Putamen (tissue), 1 donor: ENCODE measurements at regions not wholly inside any gene's neighbourhood (a gene's known extent, or its start where the extent isn't known, plus 50 kb on each side); places are given as distances from the start of the nearest gene placed in this dataset.
"Not testable (repeated sequence)": the region's sequence is repeated elsewhere in the genome, so short reads cannot be mapped to it uniquely, and the experiment has no call there.

Experiments used
- DNase-seq: peaks from one replicate; pipeline ENCODE4 v3.0.0-alpha.2; 2016; ENCODE audit warnings: low spot score

DNA sequence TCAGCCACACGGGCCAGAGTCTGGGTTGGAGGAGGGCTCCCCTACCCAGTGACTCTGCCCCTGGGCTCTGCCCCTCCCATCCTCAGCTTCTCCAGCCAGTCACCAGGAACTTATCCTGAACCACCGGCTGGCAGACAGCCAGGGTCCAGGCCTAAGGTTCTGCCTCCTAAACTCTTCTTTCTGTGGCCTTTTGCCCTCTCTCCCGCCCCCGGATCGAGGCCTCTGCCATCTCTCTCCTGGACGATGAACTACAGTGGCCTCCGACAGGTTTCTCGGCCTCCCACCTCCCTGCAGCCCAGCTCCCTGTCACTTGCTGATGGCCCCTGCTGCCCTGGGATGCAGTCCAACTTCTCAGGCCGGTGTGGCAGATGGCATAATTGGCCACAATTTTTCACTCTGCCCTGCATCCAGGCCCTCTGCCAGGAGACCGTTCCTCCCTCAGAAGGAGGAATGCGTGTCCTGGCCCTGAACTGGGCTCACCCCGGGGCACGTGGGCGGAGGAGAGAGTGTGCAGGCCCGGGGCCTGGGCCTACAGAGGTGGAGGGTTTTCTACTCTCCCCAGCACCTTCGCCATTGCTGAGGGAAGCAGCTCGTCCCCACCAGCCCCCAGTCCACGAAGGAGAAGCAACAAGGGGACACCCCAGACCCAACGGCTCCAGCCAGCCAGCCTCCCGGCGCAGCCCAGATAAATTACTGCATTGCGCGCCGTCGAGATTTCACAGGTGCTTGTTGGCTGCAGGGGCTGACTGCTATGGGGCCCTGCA lies 81.9 kb upstream of the LRPAP1 start:
- DNase-seq, result no peak

- no peak for DNase-seq
These were observed 80.7 kb upstream of the LRPAP1 start for GRCh38 chr4:3612934-3613333.

DNA sequence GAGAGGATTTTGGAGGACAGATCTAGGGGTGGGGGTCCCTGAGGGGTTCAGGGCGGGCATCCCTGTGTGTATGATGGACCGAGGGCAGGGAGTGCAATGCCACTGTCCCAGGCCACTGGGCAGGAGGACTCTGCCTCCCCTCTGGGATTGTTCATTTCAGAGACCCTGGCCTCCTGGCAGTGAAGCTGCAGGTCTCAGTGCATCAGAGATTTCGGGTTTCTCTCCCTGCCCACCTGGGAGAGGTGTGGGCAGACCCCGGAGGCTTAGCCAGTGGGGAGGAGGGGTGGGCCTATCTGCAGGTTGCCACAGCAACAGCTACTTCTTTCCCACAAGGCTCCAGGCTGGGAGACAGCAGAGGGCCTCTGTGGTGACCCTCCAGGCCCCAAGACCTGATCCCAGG lies 80.1 kb upstream of the LRPAP1 start:
- DNase-seq, result no peak

DNA sequence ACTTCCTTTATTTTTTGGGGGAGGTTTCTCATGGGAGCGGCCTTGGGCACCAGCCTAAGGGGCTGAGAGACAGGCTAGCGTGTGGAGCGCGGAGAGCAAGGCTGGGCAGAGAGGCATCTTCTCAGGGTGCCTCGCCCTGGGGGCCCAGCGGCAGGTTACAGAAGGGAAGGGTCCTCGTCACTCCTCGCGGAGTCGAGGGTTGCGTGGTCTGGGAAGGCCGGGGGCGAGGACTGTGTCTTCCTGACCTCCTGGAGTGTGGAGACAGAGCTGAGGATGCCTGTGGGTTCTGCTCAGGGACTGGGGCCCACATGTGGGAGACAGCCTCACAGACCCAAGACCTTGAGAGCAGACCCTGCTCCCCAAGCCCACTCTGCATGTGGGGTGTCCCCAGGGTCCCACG lies 79.6 kb upstream of the LRPAP1 start:
- DNase-seq, result no peak

GRCh38 chr4:3610851-3611250 lies 78.6 kb upstream of the LRPAP1 start:
- DNase-seq, result not testable (repeated sequence)

DNA sequence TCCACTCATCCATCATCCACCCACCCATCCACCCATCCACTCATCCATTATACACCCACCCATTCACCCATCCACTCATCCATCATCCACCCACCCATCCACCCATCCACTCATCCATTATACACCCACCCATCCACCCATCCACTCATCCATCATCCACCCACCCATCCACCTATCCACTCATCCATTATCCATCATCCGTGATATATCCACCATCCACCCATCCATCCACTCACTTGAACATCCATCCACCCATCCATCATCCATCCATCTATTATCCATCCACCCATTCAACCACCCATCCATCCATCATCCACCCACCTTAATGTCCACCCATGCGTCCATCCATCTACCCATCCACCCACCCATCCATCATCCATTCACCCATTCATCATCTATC lies 77.7 kb upstream of the LRPAP1 start:
- DNase-seq, result not testable (repeated sequence)

DNA sequence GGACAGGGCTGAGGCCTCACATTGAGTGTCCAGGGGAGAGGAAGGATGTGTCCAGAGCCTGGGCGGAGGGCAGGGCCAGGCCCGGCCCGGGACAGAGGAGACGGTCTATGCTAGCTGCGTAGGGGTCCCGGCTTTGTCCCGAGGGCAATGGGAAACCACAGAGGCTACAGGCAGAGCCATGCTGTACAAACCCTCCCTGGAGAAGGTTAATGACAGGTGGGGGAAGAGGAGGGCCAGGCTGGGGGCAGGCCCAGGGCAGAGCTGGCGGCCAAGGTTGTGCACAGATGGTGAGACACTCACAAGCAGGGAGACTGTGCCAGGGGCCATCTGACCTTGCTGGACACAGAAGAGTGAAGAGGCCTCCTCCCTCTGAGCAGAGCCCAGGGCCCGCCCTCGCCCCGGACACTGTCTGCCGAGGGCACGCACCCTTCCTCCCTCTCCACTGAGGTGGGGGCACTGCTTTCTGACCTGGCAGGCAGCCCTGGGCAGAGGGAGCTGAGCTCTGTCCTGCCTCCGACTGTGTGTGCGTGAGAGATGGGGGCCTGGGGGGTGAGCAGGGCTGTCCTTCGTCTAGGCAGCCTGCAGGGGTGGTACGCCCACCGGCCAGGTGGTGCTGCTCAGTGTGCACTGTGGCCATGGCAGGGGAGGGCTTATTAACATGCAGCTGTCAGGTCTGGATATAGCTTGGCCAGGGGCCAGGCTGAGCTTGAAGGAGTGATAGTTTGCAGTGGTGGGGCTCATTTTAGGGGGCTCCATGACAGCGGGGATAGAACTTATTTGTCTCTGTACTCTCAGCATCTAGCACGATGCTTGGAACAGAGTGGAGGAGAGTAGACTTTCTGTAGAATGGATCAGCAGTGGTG lies 75.7 kb upstream of the LRPAP1 start:
- DNase-seq, result no peak

DNA sequence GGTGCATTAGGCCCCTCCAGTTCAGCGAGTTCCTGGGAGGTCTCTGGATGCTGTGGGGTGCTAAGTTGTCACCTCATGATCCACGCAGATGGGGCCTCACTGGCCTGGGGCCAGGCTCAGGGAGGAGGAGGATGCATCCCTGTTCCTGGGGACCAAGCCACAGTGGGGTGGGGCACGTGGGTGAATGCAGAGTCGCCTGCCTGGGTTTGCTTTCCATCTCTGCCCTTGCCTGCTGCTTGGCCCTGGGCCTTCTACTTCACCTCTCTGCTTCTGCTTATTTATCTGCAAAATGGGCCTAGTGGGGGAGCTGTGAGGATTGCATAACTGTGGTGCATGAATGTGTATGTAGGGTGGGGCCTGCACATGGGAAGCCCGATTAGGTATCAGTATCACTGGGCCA lies 74.6 kb upstream of the LRPAP1 start:
- DNase-seq, result not testable (repeated sequence)

DNA sequence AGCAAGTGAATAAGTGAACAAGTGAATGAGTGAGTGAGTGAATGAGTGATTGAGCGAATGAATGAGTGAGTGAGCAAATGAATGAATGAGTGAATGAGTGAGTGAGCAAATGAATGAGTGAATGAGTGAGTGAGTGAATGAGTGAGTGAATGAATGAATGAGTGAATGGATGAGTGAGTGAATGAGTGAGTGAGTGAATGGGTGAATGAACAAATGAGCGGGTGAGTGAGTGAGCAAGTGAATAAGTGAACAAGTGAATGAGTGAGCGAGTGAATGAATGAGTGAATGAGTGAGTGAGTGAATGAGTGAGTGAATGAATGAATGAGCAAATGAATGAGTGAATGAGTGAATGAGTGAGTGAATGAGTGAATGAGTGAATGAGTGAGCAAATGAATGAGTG lies 74.0 kb upstream of the LRPAP1 start:
- not testable (repeated sequence) for DNase-seq

DNA sequence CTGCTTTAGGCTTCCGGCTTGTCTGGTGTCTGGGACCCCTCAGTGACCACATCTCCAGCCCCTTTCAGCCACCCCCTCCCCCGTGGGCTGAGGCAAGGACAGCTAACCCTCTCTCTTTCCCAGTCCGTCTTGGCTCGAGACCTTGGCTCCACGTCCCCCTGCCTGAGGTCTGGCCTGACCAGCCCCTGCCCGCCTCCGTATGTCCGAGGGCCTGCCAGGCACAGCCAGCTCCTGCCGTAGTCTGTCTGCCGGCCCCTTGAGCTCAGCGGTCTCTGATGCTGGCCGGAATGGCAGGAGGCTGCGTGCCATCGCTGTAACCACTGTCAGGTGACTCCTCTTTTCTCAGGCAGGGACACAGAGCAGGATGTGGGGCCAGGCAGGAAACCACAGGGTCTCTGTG lies 73.3 kb upstream of the LRPAP1 start:
- no peak for DNase-seq

- not testable (repeated sequence) for DNase-seq
These were observed 70.8 kb upstream of the LRPAP1 start for GRCh38 chr4:3602886-3603645.

GRCh38 chr4:3601992-3602391 lies 69.8 kb upstream of the LRPAP1 start:
- no peak for DNase-seq

GRCh38 chr4:3601108-3601690 lies 69.0 kb upstream of the LRPAP1 start:
- not testable (repeated sequence) for DNase-seq

DNA sequence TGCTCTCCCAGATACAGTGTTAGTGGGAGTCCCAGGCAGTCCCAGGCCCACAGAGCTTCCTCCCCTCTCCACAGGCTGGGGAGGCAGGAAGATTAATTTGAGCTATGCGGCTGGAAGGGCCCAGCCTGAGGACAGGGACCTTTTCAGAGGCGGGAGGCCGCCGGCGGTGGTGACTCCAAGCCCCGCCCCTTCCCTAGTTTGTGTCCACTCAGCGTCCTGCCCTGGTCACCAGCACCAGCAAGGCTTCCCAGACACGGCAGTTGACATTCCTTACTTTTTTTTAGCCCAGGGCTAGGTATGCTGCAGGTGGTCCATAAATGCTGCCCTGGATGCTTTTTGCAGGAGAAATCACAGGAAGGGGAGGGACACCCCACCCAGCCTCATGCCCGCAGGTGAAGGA lies 67.7 kb upstream of the LRPAP1 start:
- DNase-seq, result no peak

- no peak for DNase-seq
These were observed 66.5 kb upstream of the LRPAP1 start for GRCh38 chr4:3598695-3599227.

DNA sequence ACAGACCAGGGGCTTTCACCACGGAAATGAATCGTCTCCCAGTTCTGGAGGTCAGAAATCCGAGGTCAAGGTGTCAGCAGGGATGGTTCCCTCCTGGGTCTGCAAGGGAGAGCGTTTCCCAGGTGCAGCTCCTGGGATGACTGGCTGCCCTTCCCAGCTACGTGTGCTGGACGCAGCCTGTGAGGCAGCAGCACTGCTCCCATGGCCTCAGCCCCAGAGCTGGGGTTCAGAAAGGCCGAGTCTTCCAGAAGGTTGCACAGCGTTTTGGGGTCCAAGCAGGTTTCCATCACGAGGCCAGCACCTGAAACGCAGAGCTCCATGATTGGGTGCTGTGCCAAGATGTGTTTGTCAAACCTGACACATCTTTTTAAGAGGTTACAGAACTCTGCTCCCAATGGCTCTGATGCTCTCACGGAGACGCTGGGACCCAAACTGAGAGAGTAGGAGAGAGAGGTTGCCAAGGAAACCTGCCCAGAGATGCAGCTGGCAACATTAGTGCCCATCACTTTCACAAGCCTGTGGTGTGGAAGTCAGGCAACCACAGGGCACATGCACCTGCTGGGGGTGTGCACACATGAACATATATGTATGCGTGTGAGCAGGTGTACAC lies 65.8 kb upstream of the LRPAP1 start:
- not testable (repeated sequence) for DNase-seq

DNA sequence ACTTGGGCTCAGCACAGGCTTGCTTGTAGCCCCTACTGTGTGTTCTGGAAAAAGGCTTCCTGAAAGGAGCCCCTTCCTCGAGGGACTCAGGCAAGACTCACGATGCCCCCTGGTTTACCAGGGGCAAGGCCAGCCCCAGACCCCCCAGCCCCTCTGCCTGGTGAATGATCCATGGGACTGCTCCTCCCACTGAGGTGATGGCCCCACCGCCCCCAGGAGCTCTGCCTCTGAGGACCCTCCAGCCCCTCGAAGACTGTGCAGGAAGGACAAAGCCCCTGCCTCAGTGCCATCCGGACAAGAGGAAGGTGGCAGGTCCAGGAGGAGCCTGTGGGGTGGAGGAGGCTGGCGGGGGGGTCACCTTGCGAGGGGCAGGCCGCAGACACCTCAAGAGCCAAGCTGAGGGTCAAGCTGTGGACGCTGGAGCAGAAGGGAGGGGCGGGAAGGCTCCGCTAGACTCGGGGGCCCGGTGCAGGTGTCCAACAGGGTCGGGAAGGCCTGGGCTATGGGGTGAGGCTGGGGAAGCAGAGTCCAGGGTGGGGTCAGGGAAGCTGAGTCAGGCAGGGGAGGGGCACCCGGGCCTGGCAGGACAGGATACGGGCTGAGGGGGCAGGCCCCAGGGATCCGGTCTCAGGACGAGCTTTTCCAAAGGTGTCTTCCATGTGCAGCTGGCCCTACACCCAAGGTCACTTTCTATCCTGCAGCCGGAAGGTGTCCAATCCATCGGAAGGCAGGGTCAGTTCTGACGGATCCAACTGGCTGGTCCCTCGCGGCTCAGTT lies 64.9 kb upstream of the LRPAP1 start:
- not testable (repeated sequence) for DNase-seq

DNA sequence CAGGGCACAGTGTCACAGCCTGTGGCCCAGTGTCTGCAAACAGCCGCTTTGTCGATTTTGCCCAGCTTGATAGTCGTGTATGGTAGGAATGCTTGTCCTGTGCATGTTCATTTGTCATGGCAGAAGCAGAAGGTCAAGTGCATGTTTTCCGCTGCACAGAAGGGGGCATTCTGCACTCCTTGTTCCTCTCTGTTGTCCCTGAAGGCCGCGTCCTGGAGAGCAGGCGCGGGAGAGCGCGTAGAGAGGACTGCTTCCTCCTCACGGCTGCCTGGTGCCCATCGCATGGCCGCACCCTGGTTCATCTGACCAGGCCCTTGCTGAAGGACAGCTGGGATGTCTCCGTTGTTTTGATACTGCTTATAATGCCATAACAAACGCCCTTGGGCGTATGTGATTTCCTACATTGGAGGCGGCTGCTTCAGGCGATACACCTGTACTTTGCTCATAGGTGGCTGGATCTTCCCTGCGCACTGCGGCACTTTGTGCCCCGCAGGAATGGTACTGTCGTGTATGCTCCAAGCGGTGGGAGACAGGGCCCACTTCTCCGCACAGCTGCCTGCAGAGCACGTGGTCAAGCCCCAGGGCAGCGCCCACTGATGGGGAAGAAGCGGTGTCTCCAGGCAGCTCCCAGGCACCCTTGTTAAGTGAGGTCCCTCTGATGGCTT lies 63.5 kb upstream of the LRPAP1 start:
- not testable (repeated sequence) for DNase-seq

- DNase-seq, result not testable (repeated sequence)
These were observed 62.5 kb upstream of the LRPAP1 start for GRCh38 chr4:3594751-3595150.
